GM21515 (cell line): ENCODE measurements at regions not wholly inside any gene's neighbourhood (a gene's known extent, or its start where the extent isn't known, plus 50 kb on each side); places are given as distances from the start of the nearest gene placed in this dataset.
"Not testable (repeated sequence)": the region's sequence is repeated elsewhere in the genome, so short reads cannot be mapped to it uniquely, and the experiment has no call there.

Experiments
- ATAC-seq: cut with Tn5 transposase; IDR thresholded peaks from one replicate; pipeline ENCODE4 v1.9.1; 2021; ENCODE audit not compliant: unreplicated experiment

- ATAC-seq: no peak
Measured at GRCh38 chr5:120082316-120083068, 381.6 kb upstream of the PRR16 start.

DNA sequence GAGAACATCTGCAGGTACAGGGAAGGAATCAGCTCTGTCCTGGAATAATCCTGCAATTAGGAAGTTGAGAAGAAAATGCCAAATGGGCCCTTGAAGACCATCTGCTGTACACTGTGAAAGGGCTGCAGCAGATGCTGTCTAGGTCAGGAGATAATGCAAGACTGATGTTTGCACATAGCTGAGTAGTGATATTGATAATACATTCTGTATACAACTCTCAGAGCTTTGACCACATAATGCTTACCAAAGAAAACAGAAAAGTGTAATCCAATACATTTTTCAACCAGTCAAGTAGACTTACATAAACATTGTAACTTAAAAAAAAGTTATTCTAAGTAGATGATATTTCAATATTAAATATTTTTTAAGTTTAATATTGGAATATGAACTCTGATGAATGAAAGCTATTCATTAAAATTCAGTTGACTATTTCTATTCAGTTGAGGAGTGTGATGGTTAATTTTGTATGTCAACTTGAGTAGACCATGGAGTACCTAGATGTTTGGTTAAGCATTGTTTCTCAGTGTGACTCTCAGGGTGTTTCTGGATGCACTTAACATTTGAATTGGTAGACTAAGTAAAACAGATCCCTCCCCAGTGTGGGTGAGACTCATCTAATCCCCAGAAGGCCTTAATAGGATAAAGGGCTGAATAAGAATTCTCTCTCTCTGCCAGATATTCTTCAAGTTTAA is 380.1 kb upstream of the PRR16 start:
- no peak for ATAC-seq

DNA sequence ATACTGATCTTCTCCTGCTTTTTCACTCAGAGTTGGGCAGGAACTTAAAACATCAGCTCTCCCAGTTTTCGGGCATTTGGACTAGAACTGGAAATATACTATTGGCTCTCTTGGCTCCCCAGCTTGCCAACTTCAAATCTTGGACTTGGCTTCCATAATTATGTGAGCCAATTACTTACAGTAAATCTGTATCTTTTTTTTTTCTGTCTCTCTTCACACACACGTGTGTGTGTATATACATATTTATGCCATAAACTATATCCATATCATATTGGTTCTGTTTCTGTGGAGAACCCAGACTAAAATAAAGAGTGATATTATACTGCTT is 379.6 kb upstream of the PRR16 start:
- no peak for ATAC-seq

GRCh38 chr5:120086081-120086480 is 378.0 kb upstream of the PRR16 start:
- ATAC-seq: no peak

DNA sequence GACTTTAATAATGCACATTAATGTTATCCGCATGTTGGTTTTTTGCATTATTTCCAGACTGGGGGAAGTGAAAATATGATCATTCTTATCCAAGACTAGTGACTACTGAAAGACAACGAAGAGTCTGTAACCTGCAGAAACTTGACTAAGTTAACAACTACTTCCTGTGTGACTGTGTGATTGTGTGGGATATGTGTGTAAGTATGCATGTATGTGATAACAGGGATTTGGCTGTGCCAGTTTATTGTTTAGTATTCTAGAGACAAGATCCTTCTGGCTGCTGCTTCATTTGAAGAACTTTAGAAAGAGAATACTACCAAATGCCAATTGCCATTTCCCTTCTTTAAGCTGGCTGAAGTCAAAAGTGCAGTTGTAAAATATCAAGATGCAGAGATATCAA is 375.7 kb upstream of the PRR16 start:
- ATAC-seq: no peak

GRCh38 chr5:120088836-120089235 is 375.3 kb upstream of the PRR16 start:
- no peak for ATAC-seq

DNA sequence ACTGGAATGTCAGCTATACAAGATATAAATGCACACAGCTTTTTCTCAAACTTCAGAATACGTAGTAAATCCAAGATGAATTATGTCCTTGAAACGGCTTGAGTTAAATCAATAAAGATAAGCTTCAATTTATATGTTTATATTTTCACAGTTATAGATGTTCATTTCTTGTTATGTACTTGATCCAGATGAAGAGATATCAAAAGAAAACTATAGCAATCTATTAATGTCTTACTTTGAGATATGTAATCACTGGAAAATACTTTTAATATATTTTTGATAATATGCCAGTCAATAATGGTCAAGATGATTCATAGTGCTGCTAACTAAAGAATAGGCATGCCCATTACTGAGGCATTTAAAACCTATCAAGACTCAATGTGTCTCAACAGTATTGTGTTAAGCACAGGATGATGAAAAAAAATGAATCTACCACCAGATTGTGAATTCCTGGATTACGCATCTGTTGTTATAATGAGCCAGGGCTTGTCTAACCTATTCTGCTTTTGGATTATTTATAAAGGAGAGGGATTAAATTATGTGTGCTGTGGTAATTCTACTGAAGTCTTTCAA is 372.6 kb upstream of the PRR16 start:
- no peak for ATAC-seq

- ATAC-seq: no peak
Measured at GRCh38 chr5:120092649-120093048, 371.5 kb upstream of the PRR16 start.

DNA sequence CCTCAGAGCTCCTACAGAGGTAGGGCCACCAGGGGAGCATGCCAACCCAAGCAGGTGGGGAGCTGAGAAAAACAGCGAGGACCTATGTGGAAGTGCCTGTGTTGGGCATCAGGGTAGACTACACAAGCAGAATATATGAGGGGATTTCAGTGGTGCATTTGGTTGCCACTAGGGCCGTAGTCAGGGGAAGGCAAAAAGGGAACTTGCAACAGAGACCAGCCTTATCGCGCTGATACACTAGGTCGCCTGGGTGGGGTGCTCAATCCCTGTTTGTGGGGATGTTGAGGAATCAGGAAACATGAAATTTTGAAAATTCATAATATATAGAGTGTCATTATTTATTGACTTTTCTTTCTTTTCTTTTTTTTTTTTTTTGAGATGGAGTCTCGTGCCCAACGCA is 370.9 kb upstream of the PRR16 start:
- no peak for ATAC-seq

DNA sequence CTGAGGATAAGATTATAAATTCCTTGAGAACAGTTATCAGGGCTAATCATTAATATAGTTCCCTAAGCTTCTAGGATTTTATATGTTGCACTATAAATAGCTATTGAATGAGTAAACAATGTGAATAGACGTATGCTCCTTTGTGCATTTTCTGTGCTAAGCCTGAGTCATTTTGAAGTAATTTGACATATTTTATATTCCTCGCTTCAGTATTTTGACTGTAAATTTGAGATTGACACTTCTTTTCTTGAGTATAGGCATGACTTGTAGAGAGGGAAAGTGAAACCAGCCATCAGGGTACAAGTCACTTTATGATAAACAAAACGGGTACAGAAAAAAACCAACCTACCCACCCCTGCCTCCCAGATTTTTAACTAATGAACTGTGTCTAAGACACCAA is 367.7 kb upstream of the PRR16 start:
- ATAC-seq: no peak

GRCh38 chr5:120098426-120098825 is 365.7 kb upstream of the PRR16 start:
- ATAC-seq: no peak

GRCh38 chr5:120098902-120099535 is 365.1 kb upstream of the PRR16 start:
- ATAC-seq: no peak

DNA sequence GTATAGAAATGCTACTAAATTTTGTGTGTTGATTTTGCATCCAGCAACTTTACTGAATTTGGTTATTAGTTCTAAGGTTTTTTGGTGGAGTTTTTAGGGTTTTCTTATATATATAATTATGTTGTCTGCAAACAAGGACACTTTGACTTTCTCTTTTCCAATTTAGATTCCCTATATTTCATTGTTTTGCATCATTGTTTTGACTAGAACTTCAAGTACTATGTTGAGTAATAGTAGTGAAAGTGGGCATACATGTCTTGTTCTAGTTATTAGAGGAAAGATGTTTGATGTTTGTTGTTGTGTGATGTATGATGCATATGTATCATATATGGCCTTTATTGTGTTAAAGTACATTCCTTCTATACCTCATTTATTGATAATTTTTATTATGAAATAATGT is 362.3 kb upstream of the PRR16 start:
- no peak for ATAC-seq

DNA sequence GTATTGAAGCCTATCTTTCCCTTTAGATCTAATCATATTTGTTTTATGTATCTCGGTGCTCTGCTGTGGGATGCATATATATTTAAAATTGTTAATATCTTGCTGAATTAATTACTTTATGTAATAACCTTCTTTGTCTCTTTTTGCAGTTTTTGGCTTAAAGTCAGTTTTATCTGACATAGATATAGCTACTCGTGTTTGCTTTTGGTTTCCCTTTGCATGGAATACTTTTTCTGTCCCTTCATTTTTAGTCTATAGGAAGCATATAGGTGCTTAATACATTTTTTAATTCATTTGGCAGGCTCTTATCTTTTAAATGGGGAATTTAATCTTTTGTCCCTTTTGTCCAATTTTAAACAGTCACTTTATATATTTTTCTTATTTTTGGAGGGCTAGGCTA is 360.6 kb upstream of the PRR16 start:
- no peak for ATAC-seq

- no peak for ATAC-seq
Measured at GRCh38 chr5:120106912-120107525, 357.1 kb upstream of the PRR16 start.

DNA sequence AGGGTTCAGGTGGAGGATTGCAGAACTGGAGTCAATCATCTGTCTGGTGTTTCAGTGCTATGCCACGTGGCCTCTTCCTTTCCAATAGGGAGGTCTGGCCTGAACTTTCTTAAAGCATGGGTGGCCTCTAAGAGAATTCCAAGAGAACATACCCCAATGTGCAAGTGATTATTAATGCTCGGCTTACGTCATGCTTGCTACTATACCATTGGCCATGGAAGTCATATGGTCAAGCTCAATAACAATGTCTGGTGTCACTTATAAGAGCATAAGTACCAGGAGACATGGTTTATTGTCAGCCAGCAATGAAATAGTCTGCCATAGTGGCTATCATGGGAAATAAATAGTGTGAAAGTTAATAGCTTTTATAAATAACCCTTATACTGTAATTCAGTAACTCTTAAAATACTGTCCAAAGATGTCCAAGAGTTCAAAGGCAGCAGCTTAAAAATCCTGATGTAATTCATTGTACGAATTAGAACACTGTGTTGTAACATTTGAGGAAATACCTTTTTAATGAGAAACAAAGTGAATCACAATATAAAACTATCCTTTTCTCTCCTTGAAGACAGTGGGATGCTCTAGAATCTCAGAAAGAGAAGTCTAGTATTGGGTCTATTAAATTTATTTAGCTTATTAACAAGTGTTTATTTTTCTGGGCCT is 355.4 kb upstream of the PRR16 start:
- ATAC-seq: no peak

DNA sequence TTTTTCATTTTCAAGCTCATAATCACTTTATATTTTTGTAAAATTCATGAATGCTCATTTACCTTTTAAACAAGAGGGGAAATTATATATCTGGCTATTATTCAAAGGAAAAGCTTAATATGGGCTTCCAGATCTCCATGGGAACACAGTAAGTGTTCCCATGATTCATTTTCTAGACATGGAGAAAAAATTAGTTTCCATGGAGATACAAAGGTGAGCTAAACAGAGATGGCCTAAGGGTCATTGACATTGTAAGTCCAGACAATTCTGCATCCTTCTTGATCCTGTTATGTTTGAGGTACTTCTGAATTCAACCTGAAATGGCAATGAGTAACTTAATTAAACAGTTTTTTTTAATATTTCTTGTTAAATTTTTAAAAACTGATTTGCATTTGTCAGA is 341.4 kb upstream of the PRR16 start:
- ATAC-seq: no peak

DNA sequence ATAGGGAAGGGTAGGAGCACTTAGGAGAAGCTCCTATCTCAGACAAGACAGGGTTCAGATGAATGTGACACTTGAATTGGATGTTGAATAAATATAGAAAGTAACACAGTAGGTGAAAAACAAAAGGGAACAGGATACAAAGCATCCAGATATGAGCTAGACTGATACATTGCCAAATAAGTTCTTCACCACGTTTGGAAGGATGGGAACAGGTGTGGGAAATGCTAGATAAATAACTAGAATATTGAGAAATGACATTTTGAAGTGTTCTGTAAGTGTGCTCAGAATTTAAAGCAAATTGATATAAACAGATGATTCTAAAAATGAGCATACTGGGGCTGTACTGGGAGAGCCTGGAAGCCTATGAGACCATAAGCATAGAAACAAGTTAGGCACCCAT is 340.1 kb upstream of the PRR16 start:
- ATAC-seq: no peak

DNA sequence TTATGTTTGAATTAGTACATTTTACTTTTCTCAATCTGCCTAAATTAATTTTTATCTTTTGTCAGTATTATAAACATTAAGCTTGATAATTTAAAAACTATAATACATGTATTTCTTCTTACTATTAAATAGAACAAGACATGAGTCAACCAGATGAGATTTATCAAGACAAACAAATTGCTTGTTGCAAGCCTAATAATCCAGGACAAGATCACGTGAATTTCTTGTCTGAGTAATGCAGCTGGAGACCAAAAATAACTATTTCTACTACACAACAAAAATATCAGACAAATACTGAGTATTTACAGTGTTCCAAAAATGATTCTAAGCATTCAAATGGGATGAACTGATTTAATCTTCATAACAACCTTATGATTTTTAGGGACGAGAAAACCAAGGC is 339.1 kb upstream of the PRR16 start:
- no peak for ATAC-seq

DNA sequence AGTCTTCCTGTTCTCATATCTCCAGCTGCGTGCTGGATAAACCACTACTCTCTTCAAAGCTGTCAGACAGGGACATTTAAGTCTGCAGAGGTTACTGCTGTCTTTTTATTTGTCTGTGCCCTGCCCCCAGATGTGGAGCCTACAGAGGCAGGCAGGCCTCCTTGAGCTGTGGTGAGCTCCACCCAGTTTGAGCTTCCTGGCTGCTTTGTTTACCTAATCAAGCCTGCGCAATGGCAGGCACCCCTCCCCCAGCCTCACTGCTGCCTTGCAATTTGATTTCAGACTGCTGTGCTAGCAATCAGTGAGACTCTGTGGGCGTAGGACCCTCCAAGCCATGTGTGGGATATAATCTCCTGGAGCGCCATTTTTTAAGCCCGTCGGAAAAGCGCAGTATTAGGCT is 331.8 kb upstream of the PRR16 start:
- ATAC-seq: not testable (repeated sequence)

DNA sequence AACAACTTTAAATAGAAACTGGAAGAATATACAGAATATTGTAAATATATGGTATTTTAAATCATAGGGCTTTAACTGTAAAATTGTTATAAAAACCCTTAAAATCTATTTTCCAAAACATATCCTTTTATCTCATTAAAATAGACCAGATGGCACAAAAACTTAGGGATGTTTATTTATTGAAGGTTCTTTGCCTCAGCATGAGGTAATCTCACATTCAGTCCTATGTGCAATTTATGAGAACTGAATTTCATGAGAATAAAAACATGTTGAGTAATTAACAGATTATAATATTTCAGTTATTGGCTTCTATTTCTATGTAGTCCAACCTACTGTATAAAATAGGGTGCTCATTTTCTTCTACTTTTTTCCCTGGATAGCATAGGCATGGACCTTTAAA is 329.2 kb upstream of the PRR16 start:
- ATAC-seq: no peak
